Ovary (tissue), 3 donors: ENCODE measurements at regions not wholly inside any gene's neighbourhood (a gene's known extent, or its start where the extent isn't known, plus 50 kb on each side); places are given as distances from the start of the nearest gene placed in this dataset.

Experiments
- CTCF ChIP-seq, 3 donors: fragments of 450-650 bp in 2 of 3; fragments of 200-600 bp in 1 of 3; IDR thresholded peaks; one replicate each; pipeline versions ENCODE4 v1.5.1 to v1.8.0; 2016 to 2022; ENCODE audit warnings: antibody characterized with exemption in 3 of 3, mild to moderate bottlenecking in 1 of 3
- POLR2A ChIP-seq: fragments of 450-650 bp; IDR thresholded peaks from one replicate; pipeline ENCODE4 v1.6.1; 2017; ENCODE audit warnings: antibody characterized with exemption, mild to moderate bottlenecking, moderate library complexity
- donor health status: DM: no; HTN: no; CAD: no.

GRCh38 chr6:93057584-93057983, 361.8 kb downstream of the EPHA7 start:
- no peak for TF ChIP-seq CTCF (IDR thresholded peaks at IDR 0.05)
- TF ChIP-seq POLR2A: no peak
